ENCODE measurements at regions not wholly inside any gene's neighbourhood (a gene's known extent, or its start where the extent isn't known, plus 50 kb on each side); places are given as distances from the start of the nearest gene placed in this dataset.

- H3K36me3 Mint-ChIP-seq (ENCODE audit: insufficient read depth, unreplicated experiment) = no peaks in the 10 kb centered on the region
- peaks cover 24% of the 10 kb centered on the region for H3K27me3 Mint-ChIP-seq (ENCODE audit: unreplicated experiment)
- CTCF ChIA-PET = no interaction called here
- no peak overlapping the region for H3K27ac Mint-ChIP-seq (ENCODE audit: unreplicated experiment)
- TF ChIP-seq CTCF (IDR thresholded peaks at IDR 0.05; ENCODE audit: unreplicated experiment) = no peak
- intact Hi-C loops (cut with micrococcal nuclease; ENCODE audit: unreplicated experiment) = no loop called here
- BruUV-seq (replicated peaks) = no TSS peak
- H3K4me3 Mint-ChIP-seq (ENCODE audit: low read depth, unreplicated experiment) = no peak overlapping the region
- DNase-seq = no peak
- H3K4me1 Mint-ChIP-seq (ENCODE audit: low read depth, unreplicated experiment) = no peaks in the 10 kb centered on the region
- H3K9me3 Mint-ChIP-seq (ENCODE audit: low read depth, unreplicated experiment) = no peaks in the 10 kb centered on the region
These were observed 316.6 kb upstream of the ZNF32 start for GRCh38 chr10:43965033-43965917.

- H3K27ac Mint-ChIP-seq (ENCODE audit: unreplicated experiment) = no peak overlapping the region
- H3K36me3 Mint-ChIP-seq (ENCODE audit: insufficient read depth, unreplicated experiment) = no peaks in the 10 kb centered on the region
- intact Hi-C loops (cut with micrococcal nuclease; ENCODE audit: unreplicated experiment) = no loop called here
- no TSS peak for BruUV-seq (replicated peaks)
- no peaks in the 10 kb centered on the region for H3K4me1 Mint-ChIP-seq (ENCODE audit: low read depth, unreplicated experiment)
- no peak overlapping the region for H3K4me3 Mint-ChIP-seq (ENCODE audit: low read depth, unreplicated experiment)
- no peaks in the 10 kb centered on the region for H3K9me3 Mint-ChIP-seq (ENCODE audit: low read depth, unreplicated experiment)
- no peak for DNase-seq
- CTCF ChIA-PET = interaction anchor here (0.7 kb wide), 1 partner anchor 31 kb away, joined by 3 read pairs; no protein-coding TSS in a partner anchor
- H3K27me3 Mint-ChIP-seq (ENCODE audit: unreplicated experiment) = peaks cover 24% of the 10 kb centered on the region
- no peak for TF ChIP-seq CTCF (IDR thresholded peaks at IDR 0.05; ENCODE audit: unreplicated experiment)
These were observed 315.8 kb upstream of the ZNF32 start for GRCh38 chr10:43964486-43964885.

GRCh38 chr10:43963793-43964425 is 315.2 kb upstream of the ZNF32 start:
- CTCF ChIA-PET = interaction anchor here (0.7 kb wide), 1 partner anchor 30 kb away, joined by 3 read pairs; no protein-coding TSS in a partner anchor
- TF ChIP-seq CTCF (IDR thresholded peaks at IDR 0.05; ENCODE audit: unreplicated experiment) = no peak
- no peaks in the 10 kb centered on the region for H3K9me3 Mint-ChIP-seq (ENCODE audit: low read depth, unreplicated experiment)
- no peaks in the 10 kb centered on the region for H3K36me3 Mint-ChIP-seq (ENCODE audit: insufficient read depth, unreplicated experiment)
- no peak overlapping the region for H3K4me3 Mint-ChIP-seq (ENCODE audit: low read depth, unreplicated experiment)
- no TSS peak for BruUV-seq (replicated peaks)
- intact Hi-C loops (cut with micrococcal nuclease; ENCODE audit: unreplicated experiment) = no loop called here
- peaks cover 24% of the 10 kb centered on the region for H3K27me3 Mint-ChIP-seq (ENCODE audit: unreplicated experiment)
- no peak overlapping the region for H3K27ac Mint-ChIP-seq (ENCODE audit: unreplicated experiment)
- H3K4me1 Mint-ChIP-seq (ENCODE audit: low read depth, unreplicated experiment) = no peaks in the 10 kb centered on the region
- DNase-seq = no peak

GRCh38 chr10:43963379-43963778 is 314.7 kb upstream of the ZNF32 start:
- H3K27me3 Mint-ChIP-seq (ENCODE audit: unreplicated experiment) = peaks cover 24% of the 10 kb centered on the region
- H3K4me1 Mint-ChIP-seq (ENCODE audit: low read depth, unreplicated experiment) = no peaks in the 10 kb centered on the region
- no peaks in the 10 kb centered on the region for H3K9me3 Mint-ChIP-seq (ENCODE audit: low read depth, unreplicated experiment)
- H3K27ac Mint-ChIP-seq (ENCODE audit: unreplicated experiment) = no peak overlapping the region
- intact Hi-C loops (cut with micrococcal nuclease; ENCODE audit: unreplicated experiment) = no loop called here
- CTCF ChIA-PET = no interaction called here
- TF ChIP-seq CTCF (IDR thresholded peaks at IDR 0.05; ENCODE audit: unreplicated experiment) = no peak
- no peak overlapping the region for H3K4me3 Mint-ChIP-seq (ENCODE audit: low read depth, unreplicated experiment)
- no TSS peak for BruUV-seq (replicated peaks)
- H3K36me3 Mint-ChIP-seq (ENCODE audit: insufficient read depth, unreplicated experiment) = no peaks in the 10 kb centered on the region
- DNase-seq = no peak

Measured in Calu3 (cell line).